BJ (cell line): ENCODE measurements at regions not wholly inside any gene's neighbourhood (a gene's known extent, or its start where the extent isn't known, plus 50 kb on each side); places are given as distances from the start of the nearest gene placed in this dataset.

Experiments
- CTCF ChIA-PET: fragments of 350-600 bp; formaldehyde crosslinking; extraction: SDS; loops from one replicate; lab custom pipeline; 2021; ENCODE audit warnings: antibody characterized with exemption, inconsistent platforms; lab: Yijun Ruan, JAX
- POLR2A ChIA-PET: fragments of 300-600 bp; sonication (Branson Sonifier 250); formaldehyde crosslinking; extraction: SDS; loops from one replicate; lab custom pipeline; 2021; ENCODE audit warnings: antibody characterized with exemption; lab: Charles Lee
- DNase-seq: peaks from one replicate; pipeline ENCODE4 v3.0.0-alpha.2; 2011; ENCODE audit warnings: low read depth
- H3K27me3 ChIP-seq: 2 replicates; pipeline ENCODE4 v1.6.0; 2011; ENCODE audit warnings: low read length; ENCODE audit not compliant: control insufficient read depth, insufficient read depth
- H3K36me3 ChIP-seq: 2 replicates; pipeline ENCODE4 v1.5.1; 2011; ENCODE audit warnings: low read length; ENCODE audit not compliant: control insufficient read depth, insufficient read depth
- H3K4me3 ChIP-seq: 2 replicates; pipeline ENCODE4 v1.5.1; 2011; ENCODE audit warnings: low read depth, mild to moderate bottlenecking, control low read depth, low read length
- TF ChIP-seq, protein P1 (sequence below): IDR thresholded peaks from 2 replicates; pipeline ENCODE4 v1.5.1; 2011; ENCODE audit warnings: low read depth, mild to moderate bottlenecking, control low read depth, inconsistent platforms, low read length, moderate library complexity; ENCODE audit not compliant: insufficient read depth

DNA sequence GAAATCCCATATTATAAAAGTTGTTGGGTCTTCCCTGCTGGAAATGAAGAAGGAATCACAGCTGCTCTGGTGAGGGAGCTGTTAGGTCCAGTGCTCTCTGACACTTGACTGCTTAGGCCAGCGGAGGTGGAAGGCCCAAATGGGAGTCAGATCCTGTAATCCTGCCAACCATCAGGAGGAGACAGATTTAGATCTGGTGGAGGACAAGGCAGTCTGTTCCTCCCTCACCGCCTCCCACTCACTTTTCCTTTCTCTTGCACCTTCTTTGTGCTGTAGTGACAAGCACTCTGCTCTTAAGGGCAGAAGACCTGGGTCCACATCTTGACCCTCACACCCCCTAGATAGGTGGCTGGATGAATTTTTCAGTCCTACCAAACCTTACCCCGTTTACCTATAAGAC is 59.7 kb upstream of the CHST1 start:
- Histone ChIP-seq H3K4me3 (no peak overlapping the region), H3K36me3 (no peaks in the 10 kb centered on the region), H3K27me3 (0 out of 2 replicates have a peak, but pooled peaks cover 2% of the 10 kb centered on the region)
- CTCF ChIA-PET, result no interaction called here
- POLR2A ChIA-PET, result no interaction called here
- TF ChIP-seq, protein P1, sequence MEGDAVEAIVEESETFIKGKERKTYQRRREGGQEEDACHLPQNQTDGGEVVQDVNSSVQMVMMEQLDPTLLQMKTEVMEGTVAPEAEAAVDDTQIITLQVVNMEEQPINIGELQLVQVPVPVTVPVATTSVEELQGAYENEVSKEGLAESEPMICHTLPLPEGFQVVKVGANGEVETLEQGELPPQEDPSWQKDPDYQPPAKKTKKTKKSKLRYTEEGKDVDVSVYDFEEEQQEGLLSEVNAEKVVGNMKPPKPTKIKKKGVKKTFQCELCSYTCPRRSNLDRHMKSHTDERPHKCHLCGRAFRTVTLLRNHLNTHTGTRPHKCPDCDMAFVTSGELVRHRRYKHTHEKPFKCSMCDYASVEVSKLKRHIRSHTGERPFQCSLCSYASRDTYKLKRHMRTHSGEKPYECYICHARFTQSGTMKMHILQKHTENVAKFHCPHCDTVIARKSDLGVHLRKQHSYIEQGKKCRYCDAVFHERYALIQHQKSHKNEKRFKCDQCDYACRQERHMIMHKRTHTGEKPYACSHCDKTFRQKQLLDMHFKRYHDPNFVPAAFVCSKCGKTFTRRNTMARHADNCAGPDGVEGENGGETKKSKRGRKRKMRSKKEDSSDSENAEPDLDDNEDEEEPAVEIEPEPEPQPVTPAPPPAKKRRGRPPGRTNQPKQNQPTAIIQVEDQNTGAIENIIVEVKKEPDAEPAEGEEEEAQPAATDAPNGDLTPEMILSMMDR, result no peak
- no peak for DNase-seq

DNA sequence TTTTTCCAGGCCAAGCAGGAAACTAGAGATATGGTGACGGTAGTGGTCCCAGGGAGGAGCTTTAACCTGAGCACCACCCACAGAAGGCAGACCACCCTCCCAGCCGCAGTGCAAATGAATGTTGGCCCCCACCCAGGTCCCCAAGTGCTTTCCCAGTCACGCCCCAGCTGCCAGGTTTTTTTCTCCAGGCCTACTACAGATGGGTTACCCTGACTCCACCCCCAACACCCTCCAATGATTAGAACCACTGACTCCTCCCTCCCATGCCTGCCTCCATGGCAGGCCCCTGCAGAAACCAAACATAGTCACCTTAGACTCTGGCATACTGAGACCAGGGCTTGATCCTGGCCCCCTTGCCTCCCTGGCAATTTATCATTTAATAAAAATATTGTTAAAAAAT is 58.7 kb upstream of the CHST1 start:
- no peak for DNase-seq
- ChIA-PET CTCF (no interaction called here), POLR2A (no interaction called here)
- H3K27me3 ChIP-seq, result peaks cover 2% of the 10 kb centered on the region; the same call in 1 of the 2 replicates
- TF ChIP-seq, protein P1, result no peak
- H3K4me3 ChIP-seq, result no peak overlapping the region
- H3K36me3 ChIP-seq, result no peaks in the 10 kb centered on the region

DNA sequence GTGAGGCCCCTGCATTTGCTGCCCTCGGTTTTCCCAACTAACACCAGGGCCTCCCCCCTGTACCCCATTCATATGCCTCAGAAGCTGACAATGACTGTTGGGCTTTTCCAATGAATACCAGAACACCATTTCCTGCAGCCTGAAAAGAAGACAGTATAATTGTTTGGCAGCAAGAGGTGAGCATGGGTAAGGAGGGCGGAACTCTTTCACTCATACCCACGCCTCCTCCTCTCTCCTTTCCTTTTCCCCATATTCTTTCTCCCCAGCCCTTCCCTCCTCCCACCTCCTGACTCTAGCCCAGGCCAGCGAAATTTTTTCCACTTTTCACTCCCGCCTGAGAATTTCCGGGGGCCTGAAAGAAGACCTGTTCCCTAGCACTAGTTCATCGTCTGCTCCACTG is 58.0 kb upstream of the CHST1 start:
- Histone ChIP-seq H3K27me3 (peaks cover 2% of the 10 kb centered on the region; the same call in 1 of the 2 replicates), H3K4me3 (no peak overlapping the region), H3K36me3 (no peaks in the 10 kb centered on the region)
- CTCF ChIA-PET, result no interaction called here
- POLR2A ChIA-PET, result no interaction called here
- DNase-seq, result no peak
- TF ChIP-seq, protein P1, result no peak

DNA sequence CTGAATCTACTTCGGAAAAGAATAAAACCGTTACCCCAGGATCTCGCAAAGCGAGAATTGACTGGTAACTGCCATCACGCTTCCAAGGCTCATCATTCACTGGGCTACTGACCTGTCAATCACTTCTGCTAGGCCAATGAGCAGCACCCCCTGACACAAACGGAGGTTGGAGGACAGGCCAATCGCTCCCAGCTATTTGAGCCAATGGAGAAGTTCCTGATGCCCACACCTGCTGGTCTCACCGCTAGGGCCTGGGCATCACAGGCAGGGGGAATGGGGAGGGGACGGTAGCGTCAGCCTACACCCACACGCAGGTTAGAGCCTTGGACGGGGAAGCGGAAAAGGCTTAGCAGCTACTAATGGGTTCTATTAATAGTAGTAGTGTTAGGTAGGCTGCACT is 56.7 kb upstream of the CHST1 start:
- POLR2A ChIA-PET, result no interaction called here
- H3K27me3 ChIP-seq, result peaks cover 2% of the 10 kb centered on the region; the same call in 1 of the 2 replicates
- CTCF ChIA-PET, result interaction anchor here (2.5 kb wide), 1 partner anchor 49 kb away, joined by 9 read pairs; no protein-coding TSS in a partner anchor
- no peaks in the 10 kb centered on the region for H3K36me3 ChIP-seq
- no peak overlapping the region for H3K4me3 ChIP-seq
- DNase-seq, result no peak
- TF ChIP-seq, protein P1, result no peak

DNA sequence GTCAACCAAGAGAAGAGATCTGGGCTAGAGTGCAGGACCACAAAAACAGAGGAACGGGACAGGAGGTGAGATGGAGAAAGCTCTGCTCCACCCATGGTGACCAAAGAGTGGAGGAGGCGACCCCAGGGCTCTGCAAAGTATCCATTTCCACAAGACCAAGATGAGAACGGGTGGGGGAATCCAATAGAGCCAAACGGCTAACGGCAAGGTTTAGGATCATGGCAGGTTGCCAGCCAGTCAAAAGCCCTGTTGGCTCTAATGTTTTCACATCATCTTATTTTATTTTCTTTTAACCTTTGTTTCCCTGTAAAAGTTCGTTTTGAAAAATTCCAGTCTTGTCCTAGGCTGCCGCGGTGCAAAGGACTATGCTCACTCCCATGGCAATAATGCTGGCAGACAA is 52.1 kb upstream of the CHST1 start:
- POLR2A ChIA-PET, result no interaction called here
- Histone ChIP-seq H3K4me3 (no peak overlapping the region), H3K36me3 (no peaks in the 10 kb centered on the region), H3K27me3 (peaks cover 3% of the 10 kb centered on the region)
- TF ChIP-seq, protein P1, result no peak
- DNase-seq, result no peak
- CTCF ChIA-PET, result no interaction called here
